ENCODE measurements at regions not wholly inside any gene's neighbourhood (a gene's known extent, or its start where the extent isn't known, plus 50 kb on each side); places are given as distances from the start of the nearest gene placed in this dataset.

DNA sequence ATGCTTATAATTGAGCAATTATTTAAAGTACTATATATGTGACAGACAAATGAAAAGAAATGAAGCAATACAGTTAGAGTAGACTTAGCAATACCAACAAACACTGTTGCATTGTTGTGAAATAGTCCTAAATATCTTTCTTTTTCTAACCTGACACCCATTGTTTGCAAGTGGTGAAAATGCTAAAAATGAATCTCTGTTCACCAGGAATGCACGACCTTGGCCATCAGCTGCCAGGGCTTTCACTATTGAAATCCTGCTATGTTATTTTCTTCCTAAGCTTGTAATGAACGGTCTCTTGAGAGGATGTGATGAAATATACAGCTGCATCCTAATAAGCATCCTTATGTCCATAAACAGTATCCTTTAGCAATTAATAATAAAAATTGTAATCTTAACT, 136.2 kb upstream of the MGAT5 start:
- ATAC-seq (ENCODE audit: low FRiP score) (no peak), DNase-seq (ENCODE audit: low spot score) (no peak)
- TF ChIP-seq CTCF (IDR thresholded peaks at IDR 0.05) = no peak

DNA sequence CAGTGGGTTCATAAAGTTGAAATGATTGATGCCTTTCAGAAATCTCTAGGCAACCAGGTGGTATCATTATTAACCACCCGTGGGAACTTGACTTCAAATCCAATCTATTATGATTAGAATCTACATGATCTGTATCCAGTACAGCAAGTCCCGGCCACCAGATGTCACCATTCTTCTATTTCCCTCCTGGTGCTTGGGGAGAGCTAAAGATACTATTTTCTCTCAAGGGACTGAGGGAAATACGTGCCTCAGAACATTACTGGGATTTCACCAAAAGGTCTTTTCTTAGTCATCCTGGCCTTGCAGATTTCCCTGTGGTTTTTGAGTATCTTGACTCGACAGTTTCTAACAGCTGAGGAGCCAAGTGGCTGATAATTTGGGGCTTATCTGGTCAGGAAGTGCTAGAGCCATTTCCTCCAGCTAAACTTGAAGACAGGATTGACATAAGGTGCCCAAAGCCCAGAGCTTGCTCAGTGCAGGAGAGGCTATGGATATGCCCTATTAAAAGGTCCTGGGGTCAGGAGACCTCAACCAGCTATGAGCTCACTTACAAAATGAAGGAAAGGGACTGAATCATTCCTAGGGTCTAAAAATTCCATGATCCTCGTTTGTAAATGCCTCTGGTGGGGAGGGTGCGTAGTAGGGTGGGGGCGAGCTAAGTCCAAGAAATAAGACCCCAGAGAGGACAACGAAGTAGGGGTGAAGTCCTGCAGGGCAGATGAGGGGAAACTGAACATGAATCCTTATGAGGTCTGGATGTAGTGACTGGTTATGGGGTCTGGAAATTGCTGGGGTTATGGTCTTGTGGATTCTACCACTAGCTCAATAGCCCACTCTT, 135.4 kb upstream of the MGAT5 start:
- DNase-seq (ENCODE audit: low spot score) = peak; percentile 83
- peak; percentile 58 for ATAC-seq (ENCODE audit: low FRiP score)
- TF ChIP-seq CTCF (IDR thresholded peaks at IDR 0.05) = peak in 2 of 3 donors; percentile 16 to 59

GRCh38 chr2:134119117-134119712, 134.7 kb upstream of the MGAT5 start:
- DNase-seq (ENCODE audit: low spot score) (no peak), ATAC-seq (ENCODE audit: low FRiP score) (no peak)
- TF ChIP-seq CTCF (IDR thresholded peaks at IDR 0.05) = no peak

- ATAC-seq (ENCODE audit: low FRiP score) (peak; percentile 78), DNase-seq (ENCODE audit: low spot score) (peak; percentile 48)
- TF ChIP-seq CTCF (IDR thresholded peaks at IDR 0.05) = no peak
Observed at GRCh38 chr2:134119713-134120405, 134.0 kb upstream of the MGAT5 start.

DNA sequence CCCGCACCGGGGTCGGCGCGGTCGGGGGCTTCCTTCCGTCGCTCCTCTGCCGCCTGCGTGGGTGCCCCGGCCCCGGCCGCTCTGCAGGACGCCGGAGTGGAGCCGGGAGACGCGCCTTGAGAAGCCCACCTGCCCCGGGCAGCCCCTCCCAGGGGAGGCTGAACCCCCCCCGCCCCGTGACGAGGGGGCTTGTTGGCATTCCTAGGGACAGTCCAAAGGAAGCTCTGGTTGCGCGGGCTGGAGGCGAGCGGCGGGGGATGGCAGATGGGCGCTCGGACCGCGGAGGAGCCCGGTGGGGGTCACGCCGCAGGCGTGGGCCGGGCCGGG, 133.5 kb upstream of the MGAT5 start:
- TF ChIP-seq CTCF (IDR thresholded peaks at IDR 0.05) = no peak
- ATAC-seq (ENCODE audit: low FRiP score) (peak; percentile 3), DNase-seq (ENCODE audit: low spot score) (no peak)

DNA sequence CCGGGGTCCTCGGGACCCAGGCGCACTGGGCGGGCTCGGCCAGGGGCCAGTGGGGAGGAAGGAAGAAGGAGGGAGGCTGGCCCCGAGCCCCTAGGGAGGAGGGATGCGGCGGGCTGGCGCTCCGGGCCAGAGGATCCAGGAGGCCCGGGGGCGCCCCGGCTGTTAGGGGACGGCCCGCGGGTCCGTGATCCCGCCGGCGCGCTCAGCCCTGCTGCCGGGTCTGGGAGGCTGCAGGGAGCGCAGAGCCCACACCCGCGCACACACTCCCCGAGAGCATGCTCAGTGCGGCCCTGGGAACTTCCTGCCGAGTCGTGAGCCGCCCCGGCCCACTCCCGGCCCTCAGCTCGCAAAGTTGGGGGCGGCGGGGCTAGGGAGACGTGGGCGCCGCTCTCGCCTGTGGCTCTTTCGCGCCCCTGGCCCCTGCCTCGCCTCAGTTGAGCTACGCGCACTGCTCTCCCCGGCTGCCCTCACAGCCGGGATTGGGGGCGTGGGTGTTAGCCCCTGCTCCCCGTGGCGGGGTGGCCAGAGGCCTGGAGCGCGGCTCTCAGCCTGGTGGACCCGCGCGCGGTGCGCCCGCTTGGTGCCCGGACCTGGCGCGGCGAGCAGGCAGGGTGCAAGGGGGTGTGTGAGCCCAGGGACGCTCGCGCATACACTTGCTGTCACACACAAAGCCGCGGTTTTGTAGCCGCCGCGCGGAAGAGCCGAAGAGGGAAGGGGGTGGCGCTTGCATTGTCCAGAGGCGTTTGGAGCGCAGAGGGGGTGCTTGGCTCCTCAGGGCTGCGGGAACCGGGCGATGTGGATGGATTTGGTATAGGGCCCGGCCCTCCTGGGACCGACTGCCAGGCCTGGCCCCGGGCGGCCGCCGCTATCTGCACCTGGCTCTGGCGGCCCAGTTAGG, 132.9 kb upstream of the MGAT5 start:
- no peak for TF ChIP-seq CTCF (IDR thresholded peaks at IDR 0.05)
- DNase-seq (ENCODE audit: low spot score) (no peak), ATAC-seq (ENCODE audit: low FRiP score) (peak; percentile 77)

Measured in omental fat pad (tissue), 3 donors.